Activated CD8-positive, alpha-beta memory T cell treated with anti-CD3 and anti-CD28 coated beads for 24 hours (primary cell): ENCODE measurements at regions not wholly inside any gene's neighbourhood (a gene's known extent, or its start where the extent isn't known, plus 50 kb on each side); places are given as distances from the start of the nearest gene placed in this dataset.

Source experiments
- DNase-seq: peaks from one replicate; pipeline ENCODE4 v3.0.0-alpha.2; 2020

DNA sequence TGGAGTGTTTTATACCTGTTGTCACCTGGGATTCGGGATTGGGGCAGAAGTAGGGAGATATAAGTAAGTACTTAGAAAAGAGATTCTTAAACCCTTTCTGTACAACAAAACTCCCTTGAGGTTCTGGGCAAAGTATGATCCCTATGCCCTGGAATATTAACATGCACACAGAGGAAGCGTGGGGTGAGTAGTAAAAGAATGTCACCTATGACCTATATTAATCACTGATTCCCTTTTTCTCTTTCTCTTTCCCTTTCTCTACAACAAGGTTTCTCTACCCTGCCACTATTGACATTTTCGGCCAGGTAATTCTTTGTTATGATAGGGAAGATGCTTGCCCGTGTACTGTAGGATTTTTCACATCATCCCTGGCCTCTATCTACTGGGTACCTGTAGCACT, 209.7 kb upstream of the PLET1 start:
- DNase-seq, result no peak

DNA sequence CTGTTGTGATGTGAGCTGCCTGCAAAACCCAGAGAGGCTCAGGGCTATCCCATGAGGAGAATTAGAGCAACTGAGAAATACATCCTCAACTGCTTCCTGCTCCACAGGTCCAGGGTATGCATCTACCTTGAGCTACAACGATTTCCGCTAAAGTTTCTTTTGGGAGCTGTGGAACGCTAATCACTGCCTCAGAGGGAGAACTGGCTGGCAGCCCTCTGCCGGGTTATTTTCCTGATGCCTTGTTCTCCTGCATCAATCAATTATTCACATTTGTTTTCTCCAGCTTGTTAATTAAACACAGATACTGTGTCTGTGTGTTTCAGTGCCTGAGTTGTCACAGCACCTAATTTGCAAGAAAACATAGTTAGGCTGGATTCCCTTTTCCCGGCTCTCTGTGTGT, 211.1 kb upstream of the PLET1 start:
- DNase-seq, result no peak

DNA sequence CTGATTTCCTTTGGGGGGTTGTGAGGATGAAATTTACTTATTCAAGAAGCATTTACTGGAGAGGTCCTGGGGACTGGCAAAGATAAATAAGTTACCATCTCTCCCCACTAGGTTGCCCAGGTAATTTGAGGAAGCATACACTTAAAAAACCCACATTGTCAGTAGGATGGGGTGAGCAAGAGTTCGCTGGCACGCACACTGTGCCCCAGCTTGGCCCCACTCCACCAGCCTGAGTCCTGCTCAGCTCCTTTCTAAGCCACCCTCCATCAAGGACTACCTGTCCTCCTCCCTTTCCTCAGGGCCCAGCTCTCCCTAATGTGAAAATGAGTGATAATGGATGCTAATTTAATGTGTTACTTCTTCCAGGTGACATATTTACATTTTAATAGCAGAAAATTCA, 216.5 kb upstream of the PLET1 start:
- no peak for DNase-seq

DNA sequence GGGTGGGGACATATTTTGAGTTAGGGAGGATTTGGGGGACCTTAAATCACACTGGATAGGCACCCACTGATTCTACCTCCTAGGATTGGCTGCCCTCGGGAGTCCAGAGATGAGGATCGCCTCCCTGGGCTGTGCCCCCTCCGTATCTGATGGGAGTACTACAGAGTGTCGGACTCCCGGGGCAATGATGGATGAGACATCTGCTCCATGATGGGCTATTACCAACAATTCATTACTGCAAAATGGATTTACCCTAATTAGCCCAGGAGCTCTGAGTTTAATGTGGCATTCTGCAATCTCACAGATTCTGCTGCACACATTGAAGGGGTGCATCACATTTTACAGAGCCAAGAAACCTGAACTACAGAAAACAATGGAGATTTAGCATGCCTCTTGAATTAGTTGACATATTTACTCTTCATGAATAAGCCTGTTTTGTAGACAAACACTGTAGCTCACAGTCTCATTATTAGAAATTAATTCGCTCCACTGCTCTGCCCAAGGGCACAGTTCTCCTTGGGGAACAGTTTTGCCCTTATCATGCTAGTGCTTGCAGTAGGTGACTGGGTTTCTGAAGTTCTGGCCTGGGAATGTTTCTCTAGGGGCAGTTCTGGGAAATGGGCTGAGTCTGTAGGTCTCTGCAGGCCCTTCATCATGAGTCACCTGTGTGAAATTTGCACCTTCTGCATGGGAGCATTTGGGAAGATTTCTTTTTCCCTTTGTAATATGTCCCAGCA, 217.1 kb upstream of the PLET1 start:
- DNase-seq, result no peak

DNA sequence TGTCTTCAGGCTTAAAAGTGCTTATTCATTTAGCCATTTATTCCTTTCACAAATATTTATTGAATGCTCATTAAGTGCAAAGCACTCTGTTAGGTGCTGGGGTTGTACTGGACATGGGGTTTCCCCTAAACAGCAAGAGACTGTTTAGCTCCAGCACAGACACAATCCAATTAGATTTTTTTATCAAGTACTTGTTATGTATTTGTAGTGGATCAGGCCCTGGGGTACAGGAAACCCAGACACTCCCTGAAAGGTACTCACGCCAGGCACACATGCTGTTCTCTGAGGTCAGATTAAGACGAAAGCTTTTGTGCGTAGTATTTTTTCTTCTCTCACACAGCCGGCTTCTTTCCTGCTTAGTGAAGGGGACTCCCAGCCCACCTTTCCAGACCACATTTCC, 218.1 kb upstream of the PLET1 start:
- DNase-seq, result no peak

DNA sequence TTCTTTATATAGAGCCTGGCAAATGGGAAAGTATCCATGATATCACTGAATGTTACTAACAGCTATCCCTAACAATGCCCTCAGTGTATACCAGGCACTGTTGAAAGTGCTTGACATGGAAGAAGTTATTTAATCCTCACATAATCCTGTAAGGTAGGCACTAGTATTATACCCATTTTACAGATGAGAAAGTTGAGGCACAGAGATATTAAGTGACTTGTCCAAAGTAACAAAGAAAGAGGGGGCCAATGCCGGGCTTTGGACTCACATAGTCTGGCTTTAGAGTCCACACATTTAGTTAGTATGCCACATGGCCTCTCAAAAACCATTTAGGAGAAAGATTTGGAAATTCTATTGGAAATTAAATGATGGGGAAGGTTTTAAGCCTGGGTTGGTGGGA, 220.8 kb upstream of the PLET1 start:
- no peak for DNase-seq

DNA sequence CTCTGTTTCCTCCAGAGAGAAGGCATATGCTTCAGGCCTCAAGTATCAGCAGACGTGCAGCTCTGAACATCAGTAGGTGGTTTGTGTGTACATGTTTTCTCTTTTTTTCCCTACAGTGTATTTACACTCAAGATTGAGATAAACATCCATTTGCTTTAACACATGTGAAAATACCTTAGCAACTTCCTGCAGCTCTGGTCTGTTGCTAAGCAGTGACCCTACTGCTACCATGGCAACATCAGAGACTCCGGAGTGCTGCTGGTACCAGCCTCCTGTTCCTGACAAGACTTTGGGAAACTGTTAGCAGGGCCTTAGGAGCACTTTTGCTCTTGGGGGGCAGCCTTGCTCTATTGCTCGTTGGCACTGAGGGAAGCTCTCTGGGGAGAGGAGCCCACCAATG, 221.2 kb upstream of the PLET1 start:
- DNase-seq, result no peak

DNA sequence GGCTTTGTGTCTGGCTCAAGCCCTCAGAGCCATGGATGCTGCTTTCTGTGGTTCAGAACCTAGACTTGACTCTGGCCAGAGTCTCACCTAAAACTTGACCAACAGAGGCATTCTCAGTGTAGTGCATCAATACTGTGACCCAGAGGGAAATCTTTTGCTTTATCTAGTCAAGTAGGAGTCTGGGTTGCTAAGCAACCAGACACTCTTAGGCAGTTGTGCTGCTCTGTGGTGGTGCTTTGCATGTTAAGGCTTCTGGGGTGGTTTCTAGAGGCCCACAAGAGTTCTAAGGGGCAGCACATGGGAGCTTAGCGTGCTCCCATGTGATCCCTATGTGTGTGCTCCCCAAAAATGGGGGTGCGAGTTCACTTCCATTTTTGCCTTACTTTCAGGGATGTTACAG, 224.6 kb upstream of the PLET1 start:
- DNase-seq, result no peak

DNA sequence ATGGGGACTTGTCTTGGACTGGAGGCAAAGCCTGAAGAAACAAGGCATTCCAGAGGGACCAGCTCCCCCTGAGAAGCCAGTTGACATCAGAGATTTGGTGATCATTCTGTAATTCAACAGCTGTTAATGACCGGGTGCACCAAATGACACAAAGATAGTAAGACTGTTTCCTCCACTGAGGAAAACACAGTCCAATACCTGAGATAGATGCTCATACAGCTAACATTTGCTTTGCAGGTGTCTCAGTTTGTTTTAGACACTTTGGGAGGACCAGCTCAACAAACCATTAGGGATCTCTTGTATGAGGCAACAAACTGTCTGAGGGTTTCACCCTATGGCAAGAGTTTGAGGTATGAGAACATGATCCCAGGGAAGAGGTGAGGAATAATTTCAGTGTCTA, 237.2 kb upstream of the PLET1 start:
- DNase-seq, result no peak

DNA sequence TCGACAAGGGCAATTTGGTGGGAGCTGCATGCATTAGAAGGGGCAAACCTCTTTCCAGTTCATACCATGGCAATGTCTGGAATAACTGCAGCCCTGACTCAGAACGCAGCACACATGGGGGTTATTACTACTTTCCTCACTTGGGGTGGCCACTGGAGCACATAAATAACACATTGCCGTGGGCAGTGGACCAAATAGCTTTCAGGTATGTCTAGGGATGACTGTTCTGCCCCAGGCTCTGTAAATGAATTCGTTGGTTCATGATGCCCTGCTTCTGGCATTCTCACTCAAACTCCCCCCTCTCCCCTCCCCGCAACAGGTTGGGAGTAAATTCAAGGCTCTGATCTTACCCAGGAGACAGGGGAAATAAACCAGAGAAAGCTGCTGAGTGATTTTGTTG, 238.0 kb upstream of the PLET1 start:
- no peak for DNase-seq

DNA sequence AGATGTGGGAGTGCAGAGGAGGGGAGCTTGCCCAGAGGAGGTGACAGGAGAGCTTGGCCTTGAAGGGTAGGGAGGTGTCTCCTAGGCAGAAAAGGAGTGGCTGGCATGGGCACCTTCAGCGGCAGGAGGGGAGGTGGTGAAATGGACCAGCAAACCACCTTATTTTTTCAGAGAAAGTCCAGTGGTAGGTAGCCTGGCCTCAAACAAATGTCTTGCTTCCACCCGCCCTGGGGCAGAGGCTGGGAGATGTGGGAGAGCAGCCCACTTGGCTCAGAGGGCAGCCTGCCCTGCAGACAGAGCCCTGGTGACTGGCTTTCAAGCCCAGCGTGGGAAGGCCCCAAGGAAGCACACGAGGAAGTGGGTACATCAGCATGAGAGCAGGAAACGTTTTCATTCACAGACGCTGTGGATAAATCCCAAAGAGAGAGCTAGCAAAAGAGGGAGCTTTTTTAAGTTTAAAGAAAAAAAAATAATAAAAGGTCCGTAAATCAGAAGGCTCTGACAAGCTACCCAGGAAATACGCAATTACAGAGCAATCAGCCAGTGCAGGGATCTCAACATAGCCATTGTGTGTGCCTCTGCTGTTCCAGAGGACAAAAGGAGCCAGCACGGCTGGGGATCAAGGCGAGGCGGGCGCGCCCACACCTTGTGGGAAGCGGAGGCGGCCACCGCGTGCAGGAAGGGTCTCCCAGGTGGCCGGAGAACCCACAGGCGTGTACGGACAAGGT, 238.7 kb upstream of the PLET1 start:
- DNase-seq, result no peak

DNA sequence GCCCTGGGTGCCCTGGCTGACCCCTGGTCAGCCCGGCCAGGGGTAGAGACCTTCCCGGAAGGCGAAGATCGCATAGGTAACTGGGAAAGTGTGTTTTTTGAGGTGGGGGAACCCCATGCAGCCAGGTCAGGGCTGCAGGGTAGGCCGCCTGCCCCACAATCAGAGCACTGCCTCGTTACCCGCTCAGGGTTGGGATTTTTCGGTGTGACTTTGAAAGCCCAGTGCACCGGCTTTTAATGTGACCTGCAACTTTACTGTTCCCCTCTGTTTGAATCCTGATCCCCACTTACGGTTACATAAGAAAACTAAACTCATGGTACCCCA, 239.2 kb upstream of the PLET1 start:
- DNase-seq, result no peak

DNA sequence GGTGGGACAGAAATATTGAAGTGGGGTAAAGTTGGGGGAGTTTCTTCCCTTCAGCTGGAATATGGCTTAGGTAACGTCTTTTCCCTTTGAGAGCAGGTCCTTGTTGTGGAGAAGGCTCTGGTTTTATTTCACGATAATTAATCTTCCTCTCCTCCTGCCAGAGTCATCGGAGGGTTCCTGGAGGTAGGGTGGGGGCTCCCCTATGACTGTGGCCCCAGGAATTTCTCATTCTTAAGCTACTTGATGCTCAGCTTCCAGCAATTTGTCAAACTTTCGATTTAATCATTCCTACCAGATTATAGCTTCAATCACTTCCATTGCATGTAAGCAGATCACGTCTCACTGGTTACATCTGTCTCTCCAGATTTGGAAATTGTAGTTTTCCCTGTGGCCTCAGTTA, 242.8 kb upstream of the PLET1 start:
- DNase-seq, result no peak

DNA sequence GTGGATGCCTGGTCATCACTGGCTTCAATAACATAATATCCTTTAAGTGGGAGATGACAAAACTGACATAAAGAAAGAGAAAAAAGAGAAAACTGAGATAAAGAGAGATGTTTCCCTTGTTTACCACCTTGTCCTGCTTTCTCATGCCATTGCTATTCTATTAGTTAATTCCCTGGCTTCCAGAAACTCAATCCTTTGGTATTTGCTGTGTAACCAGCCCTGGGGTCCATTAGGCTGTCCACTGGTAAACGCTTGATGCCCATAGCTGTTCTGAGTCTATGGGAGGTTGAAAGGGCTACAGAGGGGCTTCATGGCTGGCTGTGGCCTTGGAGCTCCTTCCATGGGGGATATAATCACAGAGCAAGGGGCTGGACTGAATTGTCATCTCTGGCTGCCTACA, 243.4 kb upstream of the PLET1 start:
- no peak for DNase-seq

DNA sequence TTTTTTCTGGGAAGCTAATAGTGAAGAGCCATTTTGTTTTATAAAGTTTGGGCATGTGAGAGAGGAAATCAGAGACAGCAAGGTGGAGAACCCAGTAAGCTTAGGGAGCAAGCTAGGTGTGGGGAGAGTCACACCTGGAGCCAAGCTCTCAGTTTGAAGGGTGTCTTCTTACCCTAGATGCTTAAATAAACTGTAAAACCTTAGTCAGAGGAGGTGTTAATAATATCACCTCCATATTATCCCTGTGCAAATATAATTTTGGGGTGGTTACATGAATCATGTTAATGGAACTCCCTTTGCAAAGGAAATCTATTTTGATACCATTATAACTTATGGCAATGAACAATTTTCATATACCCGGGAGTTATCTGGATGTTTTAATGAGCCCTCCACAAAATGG, 246.2 kb upstream of the PLET1 start:
- no peak for DNase-seq

DNA sequence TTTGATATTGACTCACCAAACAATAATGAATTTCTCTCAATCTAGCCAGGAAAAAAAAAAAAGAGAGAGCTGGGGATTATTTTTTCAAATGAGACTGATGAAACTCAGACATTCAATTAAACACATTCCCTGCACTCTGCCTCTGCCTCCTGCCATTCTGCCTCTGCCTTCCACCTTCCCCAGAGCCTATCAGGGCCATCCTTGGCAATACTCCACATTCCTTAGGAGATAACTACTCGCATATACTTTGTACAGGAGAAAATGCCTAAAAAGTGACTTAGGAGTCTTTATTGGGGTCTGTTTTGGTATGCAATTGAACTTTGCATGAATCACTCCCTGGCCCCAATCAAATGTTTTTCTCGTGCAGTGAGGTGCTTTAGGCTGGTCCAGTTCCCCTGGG, 246.6 kb upstream of the PLET1 start:
- DNase-seq, result no peak

DNA sequence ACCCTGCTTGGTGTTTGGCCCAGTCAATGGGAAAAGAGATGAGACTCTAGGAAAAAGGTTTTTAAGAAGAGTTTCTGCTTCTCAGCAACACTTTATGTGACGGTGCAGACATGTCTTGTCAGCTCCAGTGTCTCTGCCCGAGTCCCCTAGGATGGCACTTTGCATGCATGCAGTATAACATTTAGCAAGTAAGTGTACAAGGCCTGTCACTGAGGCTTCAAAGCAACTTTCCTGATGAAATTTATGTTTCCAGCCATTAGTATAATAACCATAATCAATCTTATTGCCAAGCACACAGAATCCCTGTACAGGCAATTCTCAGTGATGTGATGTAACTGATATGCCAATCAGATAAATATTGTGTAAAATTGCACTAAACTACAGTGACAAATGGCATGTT, 248.1 kb upstream of the PLET1 start:
- no peak for DNase-seq

DNA sequence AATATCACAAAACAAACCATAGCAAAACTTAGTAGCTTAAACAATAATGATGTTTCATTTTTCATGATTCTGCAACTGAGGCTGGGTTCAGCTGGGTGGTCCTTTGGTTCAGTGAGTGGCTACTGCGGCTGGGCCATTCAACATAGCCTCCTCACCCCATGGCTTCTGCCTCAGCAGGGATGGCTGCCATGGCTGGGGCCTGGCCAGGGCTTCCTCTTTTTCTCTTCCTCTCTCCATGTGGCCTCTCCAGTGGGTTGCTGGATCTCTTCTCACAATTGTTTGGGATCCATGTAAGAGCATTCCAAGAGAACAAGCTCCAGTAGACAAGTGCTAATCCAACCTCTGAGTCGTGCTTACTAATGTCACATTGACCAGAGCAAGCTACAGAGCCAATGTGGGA, 248.6 kb upstream of the PLET1 start:
- no peak for DNase-seq

DNA sequence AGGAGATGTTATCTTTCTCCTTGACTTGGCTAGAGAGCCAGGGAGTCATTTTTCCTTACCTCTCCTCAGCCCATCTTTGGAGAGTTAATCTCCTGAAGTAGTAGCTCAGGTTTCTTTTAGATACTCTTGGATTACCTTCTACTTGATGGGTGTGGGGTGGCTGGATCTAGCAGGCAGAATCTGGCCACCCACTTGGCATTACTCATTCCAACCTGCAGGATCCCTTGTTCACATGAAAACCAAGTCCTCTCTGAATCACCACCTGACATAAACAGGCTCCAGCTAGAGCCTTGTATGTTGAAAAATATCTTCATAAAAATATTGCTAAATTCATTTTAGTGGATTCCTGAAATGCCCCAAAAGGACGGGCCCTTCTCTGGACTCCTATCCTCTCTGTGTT, 250.6 kb upstream of the PLET1 start:
- no peak for DNase-seq

DNA sequence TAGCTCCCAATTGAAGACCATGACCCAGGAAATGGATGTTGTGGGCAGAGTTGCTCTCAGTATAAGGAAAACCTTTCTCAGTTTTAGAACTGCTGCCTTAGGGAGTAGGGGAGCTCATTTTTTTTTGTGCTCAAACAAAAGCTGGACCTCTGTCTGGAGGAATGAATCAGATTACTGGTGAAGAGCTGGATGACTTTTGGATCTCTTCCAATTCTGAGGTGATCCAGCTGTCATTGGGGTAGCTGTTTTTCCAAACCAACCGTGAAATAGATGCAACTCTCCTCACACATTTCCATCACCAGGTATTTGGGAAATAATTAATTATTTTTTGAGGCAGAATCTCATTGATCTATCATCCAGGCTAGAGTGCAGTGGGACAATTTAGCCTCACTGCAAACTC, 251.3 kb upstream of the PLET1 start:
- DNase-seq, result no peak

DNA sequence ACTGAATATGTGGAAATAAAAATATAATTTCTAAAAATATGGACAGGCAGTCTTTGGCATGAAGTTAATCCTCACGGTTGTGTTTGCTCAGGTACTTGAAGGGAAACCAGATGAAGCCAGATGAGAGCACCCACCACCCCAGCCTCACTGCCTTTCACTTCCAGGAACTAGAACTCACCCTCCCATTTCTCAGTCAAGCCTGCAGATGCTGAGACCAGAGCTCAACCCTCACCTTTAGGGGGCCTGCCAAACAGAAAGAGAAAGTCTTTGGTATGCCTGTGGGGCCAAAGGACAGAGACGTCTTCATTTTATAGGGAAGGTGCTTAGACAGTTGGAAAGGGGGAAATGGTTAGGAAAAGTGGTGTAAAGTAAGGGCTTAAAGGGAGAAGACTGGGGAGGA, 252.8 kb upstream of the PLET1 start:
- no peak for DNase-seq

DNA sequence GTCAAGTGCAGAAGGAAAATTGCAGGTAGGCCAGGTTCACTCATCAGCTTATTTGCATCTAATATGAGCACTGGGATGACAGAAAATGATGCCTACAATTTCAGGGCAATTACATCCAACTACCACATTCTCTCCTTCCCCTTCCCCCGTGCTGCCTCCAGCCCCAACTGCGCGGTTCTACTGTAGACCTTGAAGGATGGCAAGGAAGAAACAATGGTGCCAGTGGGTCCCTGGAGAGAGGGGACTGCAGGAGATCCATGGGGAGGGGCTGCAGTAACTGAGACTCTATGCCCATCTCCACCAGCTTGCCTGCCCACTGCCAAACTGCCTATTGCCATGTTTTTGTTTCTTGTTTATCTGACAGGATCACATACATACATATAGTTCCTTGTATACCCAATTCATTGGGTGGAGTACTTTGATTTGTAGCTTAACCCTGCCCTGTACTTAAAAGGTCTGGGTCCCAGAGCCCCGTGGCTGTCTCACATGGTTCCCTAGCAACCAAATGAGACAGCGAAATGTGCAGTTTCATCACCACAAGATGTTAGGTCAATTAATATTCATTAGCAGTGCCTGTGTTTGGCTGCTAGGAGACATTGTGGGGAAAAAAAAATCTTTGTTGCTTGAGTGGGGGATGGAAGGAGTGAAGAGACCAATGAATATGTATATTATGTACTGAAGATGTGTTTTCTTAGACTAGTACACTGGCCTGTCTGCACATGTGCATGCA, 253.5 kb upstream of the PLET1 start:
- DNase-seq, result no peak

DNA sequence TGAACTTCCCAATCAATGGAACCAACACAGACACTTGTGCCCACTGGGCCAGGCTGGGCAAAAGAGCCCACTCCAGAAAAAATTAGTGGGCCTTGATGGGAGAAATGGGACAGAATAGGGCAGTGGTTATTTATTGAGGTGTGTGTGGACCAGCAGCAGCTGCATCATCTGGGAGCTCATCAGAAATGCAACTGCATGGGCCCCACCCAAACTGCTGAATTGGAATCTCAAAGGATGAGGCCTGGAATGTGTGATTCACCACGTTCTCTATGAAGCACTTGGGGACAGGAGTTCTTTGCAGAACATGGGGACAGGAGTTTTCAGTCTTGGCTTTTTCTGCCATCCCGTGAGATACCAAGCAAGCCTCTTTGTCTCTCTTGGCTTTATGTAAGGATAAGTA, 255.6 kb upstream of the PLET1 start:
- DNase-seq, result no peak

DNA sequence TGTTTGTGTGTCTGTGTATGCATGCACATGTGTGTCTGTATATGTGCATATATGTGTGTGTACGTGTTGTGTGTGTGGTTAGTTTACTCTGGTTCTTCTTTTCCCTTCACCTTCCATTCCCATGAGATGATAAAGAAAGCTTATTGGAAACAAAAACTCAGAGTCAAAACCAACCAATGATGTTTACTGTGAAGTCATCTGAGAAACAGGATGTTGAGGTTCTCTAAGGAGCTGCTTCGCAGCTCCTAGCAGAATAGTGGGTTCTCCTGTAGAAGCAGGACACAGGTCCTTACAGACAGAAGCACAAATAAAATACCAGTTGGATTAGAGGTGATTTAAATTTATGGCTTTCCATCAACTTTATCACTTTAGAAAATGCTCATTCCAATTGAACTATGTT, 256.1 kb upstream of the PLET1 start:
- DNase-seq, result no peak

DNA sequence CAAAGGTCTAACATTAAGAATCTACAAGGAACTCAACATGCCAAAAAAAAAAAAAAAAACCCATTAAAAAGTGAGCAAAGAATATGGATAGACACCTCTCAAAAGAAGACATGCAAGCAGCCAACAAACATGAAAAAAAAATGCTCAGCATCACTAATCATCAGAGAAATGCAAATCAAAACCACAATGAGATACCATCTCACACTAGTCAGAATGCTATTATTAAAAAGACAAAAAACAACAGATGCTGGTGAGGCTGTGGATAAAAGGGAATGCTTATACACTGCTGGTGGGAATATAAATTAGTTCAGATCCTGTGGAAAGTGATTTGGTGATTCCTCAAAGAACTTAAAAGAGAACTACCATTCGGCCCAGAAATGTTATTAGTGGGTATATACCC, 257.7 kb upstream of the PLET1 start:
- no peak for DNase-seq
